Peyer's patch (tissue), 4 donors: ENCODE measurements at regions not wholly inside any gene's neighbourhood (a gene's known extent, or its start where the extent isn't known, plus 50 kb on each side); places are given as distances from the start of the nearest gene placed in this dataset.

Experiments used
- CTCF ChIP-seq, 6 experiments: fragments of 450-650 bp in 4 of 6; fragments of 200-600 bp in 2 of 6; sonication (generic) in 1 of 6; IDR thresholded peaks; one replicate each; pipeline ENCODE4 v1.5.1; 2017 to 2019; ENCODE audit warnings: antibody characterized with exemption in 6 of 6, mild to moderate bottlenecking in 3 of 6, moderate library complexity in 1 of 6
- POLR2A ChIP-seq, 2 donors: fragments of 450-650 bp; IDR thresholded peaks; one replicate each; pipeline ENCODE4 v1.5.1; 2017; ENCODE audit warnings: antibody characterized with exemption in 2 of 2, mild to moderate bottlenecking in 2 of 2, moderate library complexity in 2 of 2

GRCh38 chr22:48902983-48903650, 924.6 kb downstream of the BRD1 start:
- no peak for TF ChIP-seq CTCF (IDR thresholded peaks at IDR 0.05)
- no peak for TF ChIP-seq POLR2A (IDR thresholded peaks at IDR 0.05)
